Upper lobe of left lung (tissue), 4 donors: ENCODE measurements at regions not wholly inside any gene's neighbourhood (a gene's known extent, or its start where the extent isn't known, plus 50 kb on each side); places are given as distances from the start of the nearest gene placed in this dataset.

ENCODE experiments used
- POLR2A ChIP-seq, 4 donors: fragments of 450-650 bp; IDR thresholded peaks; one replicate each; pipeline ENCODE4 v1.5.1; 2016 to 2017; ENCODE audit warnings: antibody characterized with exemption in 4 of 4, mild to moderate bottlenecking in 2 of 4
- TF ChIP-seq, protein P1 (sequence below), 6 experiments: fragments of 450-650 bp in 4 of 6; fragments of 200-600 bp in 2 of 6; sonication (generic) in 2 of 6; IDR thresholded peaks; one replicate each; pipeline ENCODE4 v1.5.1; 2016 to 2019; ENCODE audit warnings: antibody characterized with exemption in 6 of 6

- no peak for TF ChIP-seq POLR2A (IDR thresholded peaks at IDR 0.05)
- TF ChIP-seq, protein P1, sequence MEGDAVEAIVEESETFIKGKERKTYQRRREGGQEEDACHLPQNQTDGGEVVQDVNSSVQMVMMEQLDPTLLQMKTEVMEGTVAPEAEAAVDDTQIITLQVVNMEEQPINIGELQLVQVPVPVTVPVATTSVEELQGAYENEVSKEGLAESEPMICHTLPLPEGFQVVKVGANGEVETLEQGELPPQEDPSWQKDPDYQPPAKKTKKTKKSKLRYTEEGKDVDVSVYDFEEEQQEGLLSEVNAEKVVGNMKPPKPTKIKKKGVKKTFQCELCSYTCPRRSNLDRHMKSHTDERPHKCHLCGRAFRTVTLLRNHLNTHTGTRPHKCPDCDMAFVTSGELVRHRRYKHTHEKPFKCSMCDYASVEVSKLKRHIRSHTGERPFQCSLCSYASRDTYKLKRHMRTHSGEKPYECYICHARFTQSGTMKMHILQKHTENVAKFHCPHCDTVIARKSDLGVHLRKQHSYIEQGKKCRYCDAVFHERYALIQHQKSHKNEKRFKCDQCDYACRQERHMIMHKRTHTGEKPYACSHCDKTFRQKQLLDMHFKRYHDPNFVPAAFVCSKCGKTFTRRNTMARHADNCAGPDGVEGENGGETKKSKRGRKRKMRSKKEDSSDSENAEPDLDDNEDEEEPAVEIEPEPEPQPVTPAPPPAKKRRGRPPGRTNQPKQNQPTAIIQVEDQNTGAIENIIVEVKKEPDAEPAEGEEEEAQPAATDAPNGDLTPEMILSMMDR (IDR thresholded peaks at IDR 0.05), result no peak
Observed at GRCh38 chr1:193348091-193348768, 161.8 kb upstream of the B3GALT2 start.
